IMR-90 (cell line): ENCODE measurements at regions not wholly inside any gene's neighbourhood (a gene's known extent, or its start where the extent isn't known, plus 50 kb on each side); places are given as distances from the start of the nearest gene placed in this dataset.

Experiments
- ATAC-seq: fragments of 200-7000 bp; cut with Tn5 transposase; 2 replicates; pipeline ENCODE4 v1.9.1; 2020; ENCODE audit warnings: low read depth, mild to moderate bottlenecking, moderate library complexity
- BruUV-seq: library from RNA; stranded (reverse); fragments of 400-500 nt; replicated peaks from 2 replicates; lab custom pipeline; 2021; lab: Mats Ljungman, UMichigan
- CTCF ChIA-PET: fragments of 300-600 bp; formaldehyde crosslinking; extraction: SDS; loops from one replicate; lab custom pipeline; 2021; ENCODE audit warnings: antibody characterized with exemption; lab: Yijun Ruan, JAX
- POLR2A ChIA-PET: fragments of 300-600 bp; sonication (Branson Sonifier 250); formaldehyde crosslinking; loops from one replicate; lab custom pipeline; 2022; ENCODE audit warnings: antibody characterized with exemption; ENCODE audit not compliant: unreplicated experiment; lab: Charles Lee
- DNase-seq: peaks from one replicate; pipeline ENCODE4 v3.0.0; 2013
- H2AFZ ChIP-seq: replicated peaks from 2 replicates; pipeline ENCODE3; 2013; ENCODE audit warnings: low read length, mild to moderate bottlenecking; ENCODE audit not compliant: poor library complexity
- H2AK5ac ChIP-seq: 2 replicates; pipeline ENCODE4 v1.6.1; 2013; ENCODE audit warnings: low read depth, low read length, inconsistent platforms
- H2AK9ac ChIP-seq: replicated peaks from 2 replicates; pipeline ENCODE3; 2013; ENCODE audit warnings: mild to moderate bottlenecking, low read depth, low read length, moderate library complexity; ENCODE audit not compliant: poor library complexity
- H2BK120ac ChIP-seq: 2 replicates; pipeline ENCODE4 v1.6.1; 2013; ENCODE audit warnings: low read depth, low read length, inconsistent platforms
- H2BK15ac ChIP-seq: 3 replicates; pipeline ENCODE4 v1.6.1; 2013; ENCODE audit warnings: low read depth, low read length, inconsistent platforms
- H2BK20ac ChIP-seq: 2 replicates; pipeline ENCODE4 v1.6.1; 2013; ENCODE audit warnings: low read depth, mild to moderate bottlenecking, inconsistent platforms, low read length, moderate library complexity
- H2BK5ac ChIP-seq: 2 replicates; pipeline ENCODE4 v1.6.1; 2013; ENCODE audit warnings: mild to moderate bottlenecking, low read depth, low read length, inconsistent platforms; ENCODE audit not compliant: poor library complexity, severe bottlenecking
- H3K14ac ChIP-seq: replicated peaks from 2 replicates; pipeline ENCODE4 v1.6.1; 2013; ENCODE audit warnings: low read depth, low read length, inconsistent platforms
- H3K18ac ChIP-seq: 2 replicates; pipeline ENCODE4 v1.6.1; 2013; ENCODE audit warnings: low read depth, low read length, control low read depth
- H3K23ac ChIP-seq: 2 replicates; pipeline ENCODE4 v1.6.1; 2013; ENCODE audit warnings: low read depth, low read length, inconsistent platforms
- H3K27ac ChIP-seq: 2 replicates; pipeline ENCODE4 v1.5.1; 2013; ENCODE audit warnings: mild to moderate bottlenecking, control low read depth, low read length; ENCODE audit not compliant: insufficient read depth
- H3K27me3 ChIP-seq: 2 replicates; pipeline ENCODE4 v1.6.1; 2013; ENCODE audit warnings: low read length; ENCODE audit not compliant: control insufficient read depth, insufficient read depth
- H3K36me3 ChIP-seq: 2 replicates; pipeline ENCODE4 v1.6.1; 2013; ENCODE audit warnings: low read length, mixed read lengths; ENCODE audit not compliant: control insufficient read depth, insufficient read depth
- H3K4ac ChIP-seq: 2 replicates; pipeline ENCODE4 v1.6.1; 2013; ENCODE audit warnings: low read depth, low read length, inconsistent platforms
- H3K4me1 ChIP-seq: 2 replicates; pipeline ENCODE4 v1.6.1; 2013; ENCODE audit warnings: low read length, mixed read lengths; ENCODE audit not compliant: control insufficient read depth, insufficient read depth
- H3K4me2 ChIP-seq: 2 replicates; pipeline ENCODE4 v1.6.1; 2013; ENCODE audit warnings: low read depth, mild to moderate bottlenecking, control low read depth, low read length, moderate library complexity
- H3K4me3 ChIP-seq: 2 replicates; pipeline ENCODE4 v1.5.1; 2013; ENCODE audit warnings: low read depth, mild to moderate bottlenecking, control low read depth, low read length, moderate library complexity; ENCODE audit not compliant: insufficient read depth
- H3K56ac ChIP-seq: 2 replicates; pipeline ENCODE4 v1.6.1; 2013; ENCODE audit warnings: low read length, inconsistent platforms; ENCODE audit not compliant: insufficient read depth; ENCODE audit errors: extremely low read depth
- H3K79me1 ChIP-seq, 2 experiments: 2 replicates each; pipeline ENCODE4 v1.6.1; 2013; ENCODE audit warnings: low read length in 2 of 2, inconsistent platforms in 1 of 2, low read depth in 1 of 2
- H3K9ac ChIP-seq: 2 replicates; pipeline ENCODE4 v1.6.1; 2013; ENCODE audit warnings: low read depth, low read length, control low read depth
- H3K9me1 ChIP-seq: 2 replicates; pipeline ENCODE4 v1.6.1; 2013; ENCODE audit warnings: low read length, inconsistent platforms; ENCODE audit not compliant: insufficient read depth
- H3K9me3 ChIP-seq: 2 replicates; pipeline ENCODE4 v1.6.1; 2013; ENCODE audit warnings: low read length; ENCODE audit not compliant: control insufficient read depth, insufficient read depth
- H4K20me1 ChIP-seq: 2 replicates; pipeline ENCODE4 v1.6.1; 2013; ENCODE audit warnings: low read length, inconsistent platforms; ENCODE audit not compliant: insufficient read depth
- H4K5ac ChIP-seq: 2 replicates; pipeline ENCODE4 v1.6.1; 2013; ENCODE audit warnings: mild to moderate bottlenecking, low read depth, low read length, control low read depth
- H4K8ac ChIP-seq, 2 experiments: 2 replicates each; pipeline ENCODE4 v1.6.1; 2013; ENCODE audit warnings: low read depth in 2 of 2, low read length in 2 of 2, control low read depth in 1 of 2, inconsistent platforms in 1 of 2
- H4K91ac ChIP-seq: 2 replicates; pipeline ENCODE4 v1.6.1; 2013; ENCODE audit warnings: low read depth, low read length, inconsistent platforms; ENCODE audit not compliant: insufficient read depth
- BHLHE40 ChIP-seq: fragments of 150-350 bp; IDR thresholded peaks from 2 replicates; pipeline ENCODE4 v1.6.1; 2016; ENCODE audit warnings: mild to moderate bottlenecking, low read depth, low read length
- CEBPB ChIP-seq: IDR thresholded peaks from 2 replicates; pipeline ENCODE4 v1.6.1; 2012; ENCODE audit warnings: low read depth, low read length, improper control_type of control experiment
- CHD1 ChIP-seq: IDR thresholded peaks from 2 replicates; pipeline ENCODE4 v1.6.1; 2012; ENCODE audit warnings: low read depth, low read length, improper control_type of control experiment
- ELK1 ChIP-seq: fragments of 150-350 bp; IDR thresholded peaks from 2 replicates; pipeline ENCODE4 v1.6.1; 2016; ENCODE audit warnings: low read depth, mild to moderate bottlenecking, low read length, moderate library complexity, borderline replicate concordance
- FOS ChIP-seq: fragments of 150-350 bp; IDR thresholded peaks from 2 replicates; pipeline ENCODE4 v1.6.1; 2016; ENCODE audit warnings: low read depth, low read length
- MAFK ChIP-seq: IDR thresholded peaks from 2 replicates; pipeline ENCODE4 v1.6.1; 2012; ENCODE audit warnings: low read depth, low read length, improper control_type of control experiment
- MAZ ChIP-seq: IDR thresholded peaks from 2 replicates; pipeline ENCODE4 v1.6.1; 2012; ENCODE audit warnings: low read depth, mild to moderate bottlenecking, low read length, improper control_type of control experiment, moderate library complexity, borderline replicate concordance
- MXI1 ChIP-seq: IDR thresholded peaks from 2 replicates; pipeline ENCODE4 v1.6.1; 2012; ENCODE audit warnings: low read depth, mild to moderate bottlenecking, low read length, moderate library complexity, borderline replicate concordance
- NFE2L2 ChIP-seq: fragments of 150-350 bp; IDR thresholded peaks from 2 replicates; pipeline ENCODE4 v1.6.1; 2016; ENCODE audit warnings: low read depth, mild to moderate bottlenecking, low read length
- POLR2A ChIP-seq: IDR thresholded peaks from 2 replicates; pipeline ENCODE4 v1.6.1; 2012; ENCODE audit warnings: mild to moderate bottlenecking, low read depth, low read length
- RAD21 ChIP-seq: IDR thresholded peaks from 2 replicates; pipeline ENCODE4 v1.6.1; 2012; ENCODE audit warnings: low read length, improper control_type of control experiment
- RFX5 ChIP-seq: IDR thresholded peaks from 2 replicates; pipeline ENCODE4 v1.8.0; 2012; ENCODE audit warnings: low read depth, mild to moderate bottlenecking, low read length, moderate library complexity
- SMC3 ChIP-seq: fragments of 150-350 bp; IDR thresholded peaks from 2 replicates; pipeline ENCODE4 v1.6.1; 2016; ENCODE audit warnings: low read depth, mild to moderate bottlenecking, antibody characterized with exemption, low read length, moderate library complexity
- USF2 ChIP-seq: fragments of 150-350 bp; IDR thresholded peaks from 2 replicates; pipeline ENCODE4 v1.6.1; 2017; ENCODE audit warnings: mild to moderate bottlenecking, antibody characterized with exemption, low read length, low read depth
- dilution Hi-C: fragments of 300-500 bp; cut with HindIII; formaldehyde crosslinking; loops from one replicate; pipeline ENCODE4 v1.14.3; 2018; ENCODE audit warnings: low sequenced_read_pairs; ENCODE audit not compliant: unreplicated experiment
- in situ Hi-C: fragments of 300-500 bp; cut with MboI; formaldehyde crosslinking; loops from 3 replicates; pipeline ENCODE4 v1.14.3; 2019; ENCODE audit warnings: low sequenced_read_pairs, inconsistent platforms, mixed read lengths
- intact Hi-C: fragments of 100-400 bp; cut with micrococcal nuclease; formaldehyde crosslinking; loops from 2 replicates; pipeline ENCODE4 v1.10.0; 2022

- no peak for ATAC-seq
- H4K20me1 ChIP-seq, result no peaks in the 10 kb centered on the region
- no peak overlapping the region for H3K23ac ChIP-seq
- TF ChIP-seq FOS (no peak), NFE2L2 (no peak), RAD21 (no peak), RFX5 (no peak), MXI1 (no peak), USF2 (no peak), BHLHE40 (no peak), ELK1 (no peak), MAZ (no peak), CHD1 (no peak), SMC3 (no peak), POLR2A (no peak), MAFK (no peak), CEBPB (no peak)
- CTCF ChIA-PET, result no interaction called here
- peaks cover 5% of the 10 kb centered on the region; the same call in 1 of the 2 replicates for H3K9me3 ChIP-seq
- no peak overlapping the region for H3K9ac ChIP-seq
- H3K4me3 ChIP-seq, result no peak overlapping the region
- no peaks in the 10 kb centered on the region for H3K79me1 ChIP-seq
- no peak overlapping the region for H3K4me2 ChIP-seq
- no peaks in the 10 kb centered on the region for H3K27me3 ChIP-seq
- H2BK120ac ChIP-seq, result no peak overlapping the region
- H3K4me1 ChIP-seq, result no peaks in the 10 kb centered on the region
- no peak overlapping the region for H2BK20ac ChIP-seq
- H3K56ac ChIP-seq, result no peak overlapping the region
- no peak overlapping the region for H4K91ac ChIP-seq
- H3K27ac ChIP-seq, result no peak overlapping the region
- H2AK5ac ChIP-seq, result no peak overlapping the region
- H2AFZ ChIP-seq, result no peak overlapping the region
- dilution Hi-C loops, result no loop called here
- in situ Hi-C loops, result no loop called here
- BruUV-seq, result no TSS peak
- H3K36me3 ChIP-seq, result no peaks in the 10 kb centered on the region
- H2AK9ac ChIP-seq, result no peak overlapping the region
- intact Hi-C loops, result no loop called here
- no peak overlapping the region for H3K18ac ChIP-seq
- H2BK5ac ChIP-seq, result no peak overlapping the region
- no peak overlapping the region for H3K14ac ChIP-seq
- H4K5ac ChIP-seq, result no peak overlapping the region
- no peak overlapping the region for H2BK15ac ChIP-seq
- no peak overlapping the region for H3K4ac ChIP-seq
- H3K9me1 ChIP-seq, result no peaks in the 10 kb centered on the region
- no peak overlapping the region for H4K8ac ChIP-seq
- POLR2A ChIA-PET, result no interaction called here
- DNase-seq, result no peak
Observed at GRCh38 chr14:88092529-88092928, 87.6 kb downstream of the GPR65 start.
